ENCODE measurements at regions not wholly inside any gene's neighbourhood (a gene's known extent, or its start where the extent isn't known, plus 50 kb on each side); places are given as distances from the start of the nearest gene placed in this dataset.
A peak's percentile ranks its signal among the peaks of the same experiment; 100 is the strongest.

DNA sequence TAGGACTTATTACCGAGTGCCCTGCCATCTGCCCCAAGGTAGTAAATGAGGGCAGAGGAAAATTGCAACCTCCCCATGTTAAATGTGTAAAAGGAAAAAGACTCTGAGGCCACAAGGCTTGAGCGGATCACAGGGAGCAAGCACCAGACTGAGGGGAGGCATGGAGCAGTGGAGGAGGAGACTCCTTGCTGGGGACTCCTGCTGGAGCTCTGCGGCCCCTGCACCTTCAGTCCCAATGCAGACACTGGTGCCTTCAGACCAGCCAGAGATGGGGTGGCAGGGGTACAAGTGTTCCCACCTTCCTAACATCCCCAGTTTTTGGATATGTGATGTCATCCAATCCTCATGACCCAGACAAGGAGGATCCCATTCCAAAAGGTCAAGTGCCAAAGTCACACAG lies 128.4 kb upstream of the NGF start:
- TF ChIP-seq, protein P1, sequence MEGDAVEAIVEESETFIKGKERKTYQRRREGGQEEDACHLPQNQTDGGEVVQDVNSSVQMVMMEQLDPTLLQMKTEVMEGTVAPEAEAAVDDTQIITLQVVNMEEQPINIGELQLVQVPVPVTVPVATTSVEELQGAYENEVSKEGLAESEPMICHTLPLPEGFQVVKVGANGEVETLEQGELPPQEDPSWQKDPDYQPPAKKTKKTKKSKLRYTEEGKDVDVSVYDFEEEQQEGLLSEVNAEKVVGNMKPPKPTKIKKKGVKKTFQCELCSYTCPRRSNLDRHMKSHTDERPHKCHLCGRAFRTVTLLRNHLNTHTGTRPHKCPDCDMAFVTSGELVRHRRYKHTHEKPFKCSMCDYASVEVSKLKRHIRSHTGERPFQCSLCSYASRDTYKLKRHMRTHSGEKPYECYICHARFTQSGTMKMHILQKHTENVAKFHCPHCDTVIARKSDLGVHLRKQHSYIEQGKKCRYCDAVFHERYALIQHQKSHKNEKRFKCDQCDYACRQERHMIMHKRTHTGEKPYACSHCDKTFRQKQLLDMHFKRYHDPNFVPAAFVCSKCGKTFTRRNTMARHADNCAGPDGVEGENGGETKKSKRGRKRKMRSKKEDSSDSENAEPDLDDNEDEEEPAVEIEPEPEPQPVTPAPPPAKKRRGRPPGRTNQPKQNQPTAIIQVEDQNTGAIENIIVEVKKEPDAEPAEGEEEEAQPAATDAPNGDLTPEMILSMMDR (conservative IDR thresholded peaks at IDR 0.05; ENCODE audit: low read depth, low read length) = peak; percentile 35
- peak; percentile 41 for TF ChIP-seq RAD21 (IDR thresholded peaks at IDR 0.05; ENCODE audit: low read length)
- TF ChIP-seq FOS (IDR thresholded peaks at IDR 0.05; ENCODE audit: low read depth, low read length) = no peak

Measured in IMR-90 (cell line).